ENCODE measurements at regions not wholly inside any gene's neighbourhood (a gene's known extent, or its start where the extent isn't known, plus 50 kb on each side); places are given as distances from the start of the nearest gene placed in this dataset.

DNA sequence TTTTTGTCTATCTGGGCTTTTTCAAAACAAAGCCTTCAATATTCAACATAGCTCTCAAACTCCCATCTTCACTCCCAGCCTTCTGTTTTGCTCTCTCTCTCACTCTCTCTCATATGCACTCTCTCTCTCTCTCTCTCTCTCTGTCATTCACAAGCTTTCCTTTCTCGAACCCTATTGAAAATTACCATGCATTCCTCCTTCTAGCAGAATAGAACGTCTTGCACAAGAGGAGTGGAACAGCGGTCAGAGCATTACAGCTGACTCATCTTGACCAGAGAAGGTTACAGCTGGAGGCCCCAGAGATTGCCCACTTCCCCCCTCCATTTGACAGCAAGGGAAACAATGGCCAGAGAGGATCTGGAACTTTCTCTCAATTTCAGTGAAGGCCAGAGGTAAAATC is 51.0 kb upstream of the LIFR start:
- Histone ChIP-seq H3K4me3 (ENCODE audit: extremely low read depth, insufficient read depth, low read length, poor library complexity, severe bottlenecking) (no peak overlapping the region), H3K27ac (ENCODE audit: low read depth, low read length, severe bottlenecking) (peak overlapping the region; percentile 74), H3K36me3 (ENCODE audit: control insufficient read depth, insufficient read depth, low read length) (no peaks in the 10 kb centered on the region), H3K9me3 (ENCODE audit: control insufficient read depth, low read length) (no peaks in the 10 kb centered on the region), H3K4me1 (ENCODE audit: control insufficient read depth, insufficient read depth, low read length, poor library complexity, severe bottlenecking) (peaks cover 38% of the 10 kb centered on the region)
- 66 to 67% methylated on average over 2 to 3 of the region's 3 CpGs for WGBS, 2 experiments (ENCODE audit: insufficient coverage in 2 of 2)

DNA sequence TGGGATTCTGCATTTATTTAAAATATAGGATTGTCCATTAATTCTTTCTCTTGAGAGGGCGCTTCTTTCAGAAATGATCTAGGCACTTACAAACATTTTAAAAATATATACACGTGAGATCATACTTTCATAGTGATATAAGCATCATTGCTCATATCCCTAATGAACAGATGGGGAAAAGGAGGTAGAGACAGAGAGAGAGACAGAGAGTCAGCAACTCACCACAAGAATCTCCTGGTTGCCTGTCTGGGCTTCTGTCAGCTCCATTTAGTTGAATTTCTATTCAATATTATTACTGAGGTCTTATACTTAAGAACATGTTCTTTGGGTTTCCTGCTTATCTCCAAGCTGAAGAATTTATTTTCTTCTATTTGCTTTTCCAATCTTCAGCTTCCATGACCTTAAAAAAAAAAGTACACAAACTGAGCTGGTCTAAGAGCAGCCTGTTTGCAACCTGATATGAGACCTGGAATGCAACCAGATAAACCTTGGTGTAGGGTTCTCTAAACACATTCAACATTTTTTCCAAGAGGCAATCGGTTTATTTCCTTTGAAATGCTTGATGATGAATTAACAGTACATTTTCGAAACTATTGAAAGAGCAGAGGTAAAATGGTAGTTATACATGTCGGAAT is 51.6 kb upstream of the LIFR start:
- H3K27ac ChIP-seq (ENCODE audit: low read depth, low read length, severe bottlenecking), result peak overlapping the region; percentile 74
- no peaks in the 10 kb centered on the region for H3K9me3 ChIP-seq (ENCODE audit: control insufficient read depth, low read length)
- no CpG with 5 or more reads among the region's 5 CpGs for WGBS, 2 experiments (ENCODE audit: insufficient coverage in 2 of 2)
- H3K36me3 ChIP-seq (ENCODE audit: control insufficient read depth, insufficient read depth, low read length), result no peaks in the 10 kb centered on the region
- peaks cover 40% of the 10 kb centered on the region for H3K4me1 ChIP-seq (ENCODE audit: control insufficient read depth, insufficient read depth, low read length, poor library complexity, severe bottlenecking)
- no peak overlapping the region for H3K4me3 ChIP-seq (ENCODE audit: extremely low read depth, insufficient read depth, low read length, poor library complexity, severe bottlenecking)

DNA sequence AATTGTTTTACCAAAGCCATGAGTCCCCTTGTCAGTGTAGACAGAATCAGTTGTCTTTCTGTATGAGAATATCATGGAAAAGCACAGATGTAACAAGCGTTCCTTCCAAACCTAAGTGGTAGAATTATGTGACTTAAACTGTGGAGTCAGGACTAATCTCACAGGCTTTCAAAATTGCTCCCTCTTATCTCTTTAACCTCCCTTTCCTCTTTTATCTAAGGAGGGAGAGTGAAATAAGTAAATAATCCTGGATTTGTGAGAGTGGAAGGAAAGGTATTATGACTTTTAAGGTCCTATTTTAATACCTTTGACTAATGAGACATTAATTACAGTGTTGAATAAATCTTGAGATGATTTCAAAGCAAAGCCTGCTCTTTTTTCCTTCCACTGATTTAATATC is 52.4 kb upstream of the LIFR start:
- Histone ChIP-seq H3K9me3 (ENCODE audit: control insufficient read depth, low read length) (no peaks in the 10 kb centered on the region), H3K27ac (ENCODE audit: low read depth, low read length, severe bottlenecking) (peak overlapping the region; percentile 74), H3K36me3 (ENCODE audit: control insufficient read depth, insufficient read depth, low read length) (no peaks in the 10 kb centered on the region), H3K4me3 (ENCODE audit: extremely low read depth, insufficient read depth, low read length, poor library complexity, severe bottlenecking) (no peak overlapping the region), H3K4me1 (ENCODE audit: control insufficient read depth, insufficient read depth, low read length, poor library complexity, severe bottlenecking) (peaks cover 40% of the 10 kb centered on the region)
- no CpG with 5 or more reads among the region's 1 CpG for WGBS, 2 experiments (ENCODE audit: insufficient coverage in 2 of 2)

DNA sequence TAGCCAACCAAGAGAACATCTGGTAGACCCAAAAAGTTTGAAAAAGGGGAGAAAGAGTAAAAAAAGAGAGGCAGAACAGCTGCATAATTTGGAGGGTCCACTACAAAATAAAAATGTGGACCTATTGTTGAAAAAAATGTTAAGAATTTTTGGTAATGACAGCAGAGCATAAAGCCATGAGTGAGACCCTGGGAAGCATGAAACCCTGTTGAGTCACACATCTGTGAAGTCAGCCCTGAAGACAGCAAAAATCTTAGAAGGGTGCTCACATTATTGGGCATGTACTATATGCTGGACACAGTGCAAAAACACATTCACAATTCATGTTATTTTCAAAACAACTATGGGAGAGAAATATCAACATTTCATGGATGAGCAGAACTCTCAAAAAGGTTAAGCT is 56.4 kb upstream of the LIFR start:
- Histone ChIP-seq H3K4me3 (ENCODE audit: extremely low read depth, insufficient read depth, low read length, poor library complexity, severe bottlenecking) (no peak overlapping the region), H3K27ac (ENCODE audit: low read depth, low read length, severe bottlenecking) (no peak overlapping the region), H3K36me3 (ENCODE audit: control insufficient read depth, insufficient read depth, low read length) (no peaks in the 10 kb centered on the region)

DNA sequence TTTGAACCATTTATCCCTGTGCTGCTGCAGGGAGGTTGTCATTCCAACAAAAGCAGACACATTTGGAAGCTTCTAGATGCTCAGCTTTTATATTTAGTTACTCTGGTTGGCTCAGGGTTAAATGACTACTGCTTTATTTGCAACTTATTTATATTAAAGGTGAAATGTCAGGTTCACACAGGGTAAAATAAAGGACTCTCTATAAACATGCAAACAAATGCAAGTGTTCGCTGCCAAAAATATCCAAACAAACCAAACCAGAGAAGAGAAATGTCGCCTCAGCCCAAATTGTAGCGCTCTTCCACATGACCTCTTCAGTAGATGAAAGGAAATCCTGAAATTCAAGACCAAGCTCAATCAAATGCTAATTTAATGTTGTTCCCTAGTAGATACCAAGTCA is 57.0 kb upstream of the LIFR start:
- peaks cover 1% of the 10 kb centered on the region for H3K9me3 ChIP-seq (ENCODE audit: control insufficient read depth, low read length)
- no peak overlapping the region for H3K27ac ChIP-seq (ENCODE audit: low read depth, low read length, severe bottlenecking)
- no peak overlapping the region for H3K4me3 ChIP-seq (ENCODE audit: extremely low read depth, insufficient read depth, low read length, poor library complexity, severe bottlenecking)
- H3K36me3 ChIP-seq (ENCODE audit: control insufficient read depth, insufficient read depth, low read length), result no peaks in the 10 kb centered on the region
- 93% methylated on average over 3 of the region's 3 CpGs; no CpG with 5 or more reads in 1 of the 2 experiments for WGBS, 2 experiments (ENCODE audit: insufficient coverage in 2 of 2)
- peaks cover 12% of the 10 kb centered on the region for H3K4me1 ChIP-seq (ENCODE audit: control insufficient read depth, insufficient read depth, low read length, poor library complexity, severe bottlenecking)

More for the DNA sequence above, 56.4 kb upstream of the LIFR start:
- Histone ChIP-seq H3K9me3 (ENCODE audit: control insufficient read depth, low read length) (no peaks in the 10 kb centered on the region), H3K4me1 (ENCODE audit: control insufficient read depth, insufficient read depth, low read length, poor library complexity, severe bottlenecking) (peaks cover 18% of the 10 kb centered on the region)

DNA sequence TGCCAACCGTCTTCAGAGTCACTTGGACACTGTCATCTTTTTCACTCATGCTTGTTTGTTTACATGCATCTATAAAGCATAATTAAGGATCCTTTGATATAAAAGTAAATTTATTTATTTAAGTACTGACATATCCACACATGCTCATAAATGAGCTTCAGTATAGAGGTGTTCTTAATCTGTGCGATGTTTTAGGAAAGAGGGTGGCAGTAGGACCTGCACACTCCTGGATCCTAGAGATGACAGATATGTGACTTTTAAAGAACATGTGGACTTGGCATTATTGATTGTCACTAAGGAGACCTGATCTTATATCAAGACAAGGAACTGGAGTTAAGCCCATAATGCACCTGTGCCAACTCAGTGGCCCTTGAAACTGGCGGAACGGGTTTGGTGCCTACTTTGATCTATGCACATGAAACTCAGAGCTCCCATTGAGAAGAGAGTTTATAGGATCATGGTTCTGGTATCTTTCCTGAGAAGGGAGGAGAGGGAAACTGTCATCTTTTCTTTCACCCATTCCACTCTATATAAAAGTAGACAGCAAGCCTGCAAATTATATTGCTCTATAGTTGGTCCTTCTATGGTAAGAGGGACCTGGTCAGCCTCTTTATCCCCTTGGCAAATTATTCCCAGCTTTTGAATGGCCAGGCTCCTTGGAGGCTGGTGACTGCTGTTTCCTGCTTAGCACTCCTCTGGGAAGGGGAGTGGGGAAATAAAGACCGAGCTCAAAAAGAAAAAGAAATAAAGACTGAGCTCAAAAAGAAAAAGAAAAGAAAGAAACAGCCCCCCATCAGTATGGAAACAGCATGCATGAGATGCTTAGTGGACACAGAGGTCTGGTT is 57.8 kb upstream of the LIFR start:
- Histone ChIP-seq H3K4me1 (ENCODE audit: control insufficient read depth, insufficient read depth, low read length, poor library complexity, severe bottlenecking) (peaks cover 6% of the 10 kb centered on the region), H3K4me3 (ENCODE audit: extremely low read depth, insufficient read depth, low read length, poor library complexity, severe bottlenecking) (no peak overlapping the region), H3K36me3 (ENCODE audit: control insufficient read depth, insufficient read depth, low read length) (no peaks in the 10 kb centered on the region), H3K9me3 (ENCODE audit: control insufficient read depth, low read length) (peaks cover 3% of the 10 kb centered on the region), H3K27ac (ENCODE audit: low read depth, low read length, severe bottlenecking) (no peak overlapping the region)
- 90 to 100% methylated on average over 2 to 4 of the region's 5 CpGs for WGBS, 2 experiments (ENCODE audit: insufficient coverage in 2 of 2)

DNA sequence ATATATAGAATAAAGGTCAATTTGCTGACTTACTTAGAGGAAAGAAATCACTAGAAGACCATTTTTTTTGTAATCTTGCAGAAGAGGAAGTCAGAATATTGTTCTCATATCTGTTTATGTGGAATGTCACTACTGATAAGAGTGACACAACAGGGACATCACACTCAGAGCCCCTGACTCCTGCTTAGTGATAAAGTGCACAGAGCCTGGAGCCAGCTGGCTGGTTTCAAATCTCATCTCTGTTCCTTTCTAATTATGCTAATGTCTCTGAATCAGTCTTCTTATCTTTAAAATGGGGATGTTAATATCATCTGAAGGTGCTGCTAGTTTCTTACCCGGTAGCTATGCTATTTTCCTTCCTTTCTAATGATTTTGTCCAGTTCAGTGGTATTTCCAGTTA is 58.6 kb upstream of the LIFR start:
- peaks cover 3% of the 10 kb centered on the region for H3K9me3 ChIP-seq (ENCODE audit: control insufficient read depth, low read length)
- H3K4me3 ChIP-seq (ENCODE audit: extremely low read depth, insufficient read depth, low read length, poor library complexity, severe bottlenecking), result no peak overlapping the region
- H3K27ac ChIP-seq (ENCODE audit: low read depth, low read length, severe bottlenecking), result no peak overlapping the region
- no peaks in the 10 kb centered on the region for H3K36me3 ChIP-seq (ENCODE audit: control insufficient read depth, insufficient read depth, low read length)
- WGBS, 2 experiments (ENCODE audit: insufficient coverage in 2 of 2), result 63 to 80% methylated on average over 1 of the region's 1 CpG
- peaks cover 4% of the 10 kb centered on the region for H3K4me1 ChIP-seq (ENCODE audit: control insufficient read depth, insufficient read depth, low read length, poor library complexity, severe bottlenecking)

DNA sequence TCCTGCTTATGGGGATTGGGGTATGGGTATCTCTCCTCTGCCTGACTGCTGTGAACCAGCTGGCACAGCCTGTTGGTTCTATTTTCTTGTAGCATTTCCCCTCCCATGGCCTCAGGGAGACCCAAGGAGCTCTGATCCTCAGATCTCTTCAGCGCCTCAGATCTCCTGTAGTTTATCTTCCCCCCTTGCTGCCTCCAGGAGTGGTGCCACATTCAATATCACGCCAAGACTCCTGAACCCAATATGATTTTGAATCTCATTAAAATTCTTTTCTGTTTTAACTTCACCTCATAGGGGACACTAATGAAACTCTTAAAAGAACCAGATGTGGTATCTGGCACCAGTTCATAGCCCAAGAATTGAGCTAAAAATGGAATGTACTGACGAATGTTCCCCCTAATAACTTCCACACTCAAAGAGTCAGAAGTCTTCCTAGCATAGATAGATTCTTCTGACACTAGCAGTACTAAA is 59.6 kb upstream of the LIFR start:
- Histone ChIP-seq H3K27ac (ENCODE audit: low read depth, low read length, severe bottlenecking) (no peak overlapping the region), H3K4me1 (ENCODE audit: control insufficient read depth, insufficient read depth, low read length, poor library complexity, severe bottlenecking) (peaks cover 4% of the 10 kb centered on the region), H3K9me3 (ENCODE audit: control insufficient read depth, low read length) (peaks cover 3% of the 10 kb centered on the region), H3K36me3 (ENCODE audit: control insufficient read depth, insufficient read depth, low read length) (no peaks in the 10 kb centered on the region), H3K4me3 (ENCODE audit: extremely low read depth, insufficient read depth, low read length, poor library complexity, severe bottlenecking) (no peak overlapping the region)
- 70 to 100% methylated on average over 1 to 3 of the region's 3 CpGs for WGBS, 2 experiments (ENCODE audit: insufficient coverage in 2 of 2)

DNA sequence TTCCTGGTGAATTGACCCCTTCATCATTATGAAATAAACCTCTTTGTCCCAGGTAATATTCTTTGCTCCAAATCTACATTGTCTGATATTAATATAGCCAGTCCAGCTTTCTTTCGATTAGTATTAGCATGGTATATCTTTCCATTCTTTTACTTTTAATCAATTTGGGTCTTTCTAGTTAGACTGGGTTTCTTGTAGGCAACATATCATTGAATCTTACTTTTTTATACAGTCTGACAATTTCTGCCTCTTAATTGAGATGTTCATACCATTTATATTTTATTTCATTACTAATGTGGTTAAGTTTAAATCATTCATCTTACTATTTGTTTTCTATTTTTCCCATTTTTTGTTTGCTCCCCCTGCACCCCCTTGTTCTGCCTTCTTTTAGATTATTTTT is 61.7 kb upstream of the LIFR start:
- no CpG with 5 or more reads among the region's 1 CpG for WGBS, 2 experiments (ENCODE audit: insufficient coverage in 2 of 2)
- H3K9me3 ChIP-seq (ENCODE audit: control insufficient read depth, low read length), result peaks cover 3% of the 10 kb centered on the region
- no peaks in the 10 kb centered on the region for H3K4me1 ChIP-seq (ENCODE audit: control insufficient read depth, insufficient read depth, low read length, poor library complexity, severe bottlenecking)
- no peak overlapping the region for H3K4me3 ChIP-seq (ENCODE audit: extremely low read depth, insufficient read depth, low read length, poor library complexity, severe bottlenecking)
- no peaks in the 10 kb centered on the region for H3K36me3 ChIP-seq (ENCODE audit: control insufficient read depth, insufficient read depth, low read length)
- H3K27ac ChIP-seq (ENCODE audit: low read depth, low read length, severe bottlenecking), result no peak overlapping the region

DNA sequence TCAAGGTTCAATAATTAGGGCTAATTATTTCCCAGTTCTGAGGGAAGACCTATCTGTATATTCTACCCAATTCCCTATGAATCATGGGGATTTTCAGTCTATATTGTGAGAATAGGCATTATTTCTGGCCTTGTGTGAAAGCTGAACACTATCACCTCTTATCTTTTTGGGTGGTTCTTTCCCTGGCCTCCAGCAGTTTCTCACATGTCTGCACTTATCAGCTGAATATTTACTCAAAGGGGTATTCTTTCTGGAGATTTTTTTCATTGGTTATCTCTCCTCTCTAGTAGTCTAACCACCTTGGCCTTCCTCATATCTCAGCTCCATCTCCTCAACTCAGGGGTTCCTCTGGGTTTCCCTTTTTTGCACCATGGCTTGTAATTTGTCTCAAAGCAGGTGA is 64.9 kb upstream of the LIFR start:
- Histone ChIP-seq H3K36me3 (ENCODE audit: control insufficient read depth, insufficient read depth, low read length) (no peaks in the 10 kb centered on the region), H3K4me3 (ENCODE audit: extremely low read depth, insufficient read depth, low read length, poor library complexity, severe bottlenecking) (no peak overlapping the region), H3K9me3 (ENCODE audit: control insufficient read depth, low read length) (peaks cover 3% of the 10 kb centered on the region), H3K27ac (ENCODE audit: low read depth, low read length, severe bottlenecking) (no peak overlapping the region), H3K4me1 (ENCODE audit: control insufficient read depth, insufficient read depth, low read length, poor library complexity, severe bottlenecking) (no peaks in the 10 kb centered on the region)

DNA sequence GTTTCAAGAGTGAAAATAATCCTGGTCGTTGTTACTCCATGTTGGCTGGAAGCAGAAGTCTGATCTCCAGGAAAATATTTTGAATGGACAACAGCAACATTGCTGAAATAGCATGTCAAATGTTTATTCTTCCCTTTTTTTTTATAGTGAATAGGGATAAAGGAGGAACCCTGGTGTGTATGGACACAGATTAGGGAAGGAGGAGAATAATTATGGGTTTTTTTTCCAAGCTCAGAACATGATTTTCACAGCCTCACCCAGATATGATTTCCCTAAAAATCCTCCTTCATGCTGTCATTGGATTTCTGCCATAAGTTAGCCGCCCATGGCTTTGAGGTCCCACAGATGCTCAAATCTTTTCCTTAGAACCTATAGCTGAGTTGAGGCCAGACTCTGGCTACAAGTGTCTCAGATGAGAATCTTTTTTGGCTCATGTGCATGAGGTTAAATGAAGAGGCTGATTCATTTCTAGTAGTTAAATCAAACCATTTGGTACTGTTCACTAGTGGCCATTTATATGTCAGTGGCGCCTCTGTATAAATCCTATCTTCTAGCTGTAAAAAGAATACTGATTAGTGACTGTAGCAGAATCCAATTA is 65.5 kb upstream of the LIFR start:
- H3K4me1 ChIP-seq (ENCODE audit: control insufficient read depth, insufficient read depth, low read length, poor library complexity, severe bottlenecking), result no peaks in the 10 kb centered on the region
- H3K27ac ChIP-seq (ENCODE audit: low read depth, low read length, severe bottlenecking), result no peak overlapping the region
- no peaks in the 10 kb centered on the region for H3K36me3 ChIP-seq (ENCODE audit: control insufficient read depth, insufficient read depth, low read length)
- WGBS, 2 experiments (ENCODE audit: insufficient coverage in 2 of 2), result 80 to 83% methylated on average over 1 of the region's 3 CpGs
- H3K4me3 ChIP-seq (ENCODE audit: extremely low read depth, insufficient read depth, low read length, poor library complexity, severe bottlenecking), result no peak overlapping the region
- peaks cover 3% of the 10 kb centered on the region for H3K9me3 ChIP-seq (ENCODE audit: control insufficient read depth, low read length)

Measured in mesodermal cell (in vitro differentiated cells).